RCC 7860 (cell line): ENCODE measurements at regions not wholly inside any gene's neighbourhood (a gene's known extent, or its start where the extent isn't known, plus 50 kb on each side); places are given as distances from the start of the nearest gene placed in this dataset.

Experiments used
- DNase-seq: peaks from one replicate; pipeline ENCODE4 v3.0.0-alpha.2; 2015; ENCODE audit warnings: low spot score
- FAIRE-seq: peaks from 2 replicates; lab custom pipeline; 2012; peaks lifted over from hg19 to GRCh38; lab: Jason Lieb, UNC

DNA sequence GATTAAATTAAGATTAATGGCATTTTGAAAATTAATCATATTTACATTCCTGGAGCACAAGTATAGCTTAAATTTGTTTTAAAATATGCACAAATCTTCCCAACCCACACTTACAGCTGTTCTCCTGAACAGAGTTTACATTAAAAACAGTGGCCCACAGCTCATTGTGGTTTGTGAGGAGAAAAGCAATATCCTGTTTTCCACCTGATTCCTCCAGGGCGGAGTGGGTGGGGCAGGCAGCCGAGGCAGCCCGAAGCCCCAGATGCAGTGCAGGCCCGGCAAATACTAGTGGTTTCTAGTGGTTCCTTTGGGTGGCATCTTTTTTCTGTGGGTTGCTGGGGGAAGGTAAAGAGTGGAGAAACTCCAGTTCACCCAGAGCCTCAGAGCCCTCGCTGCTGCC is 280.8 kb downstream of the ARHGAP12 start:
- FAIRE-seq: no peak
- DNase-seq: no peak

GRCh38 chr10:31646519-31646918 is 282.1 kb downstream of the ARHGAP12 start:
- FAIRE-seq (no peak), DNase-seq (no peak)

- DNase-seq (no peak), FAIRE-seq (no peak)
These were observed 282.8 kb downstream of the ARHGAP12 start for GRCh38 chr10:31645786-31646185.

DNA sequence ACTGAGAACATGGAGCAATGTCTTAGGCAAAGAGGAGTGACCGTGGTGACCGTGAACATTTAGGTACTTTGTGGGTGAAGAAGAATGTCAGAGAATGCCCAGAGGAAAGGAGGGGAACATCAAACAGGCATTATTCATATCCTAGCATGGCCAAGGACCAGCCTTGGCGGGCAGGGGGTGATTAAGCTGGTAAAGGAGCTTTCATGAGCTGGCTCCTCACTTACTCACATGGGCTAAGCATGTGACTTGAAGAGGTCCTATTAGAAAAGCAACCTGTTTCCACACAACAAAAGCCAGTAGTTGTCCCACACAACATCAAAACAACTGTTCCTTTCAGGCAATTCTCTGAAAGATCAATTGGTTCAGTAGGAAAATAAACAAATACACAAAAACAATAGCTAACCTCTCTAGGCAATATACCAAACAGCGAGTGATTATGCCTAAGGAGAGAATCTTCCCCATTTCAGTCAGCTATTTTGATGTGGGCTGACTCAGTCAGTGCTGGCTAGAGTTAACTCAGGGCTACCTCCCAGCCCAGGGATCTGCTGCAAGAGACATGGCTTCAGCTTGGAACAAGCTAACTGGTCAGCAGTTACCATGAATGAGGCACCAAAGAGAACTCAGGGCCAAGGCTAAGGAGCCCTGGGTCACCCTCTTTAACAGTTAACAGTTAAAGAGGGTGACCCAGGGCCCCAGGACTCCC is 283.5 kb downstream of the ARHGAP12 start:
- FAIRE-seq: no peak
- no peak for DNase-seq

DNA sequence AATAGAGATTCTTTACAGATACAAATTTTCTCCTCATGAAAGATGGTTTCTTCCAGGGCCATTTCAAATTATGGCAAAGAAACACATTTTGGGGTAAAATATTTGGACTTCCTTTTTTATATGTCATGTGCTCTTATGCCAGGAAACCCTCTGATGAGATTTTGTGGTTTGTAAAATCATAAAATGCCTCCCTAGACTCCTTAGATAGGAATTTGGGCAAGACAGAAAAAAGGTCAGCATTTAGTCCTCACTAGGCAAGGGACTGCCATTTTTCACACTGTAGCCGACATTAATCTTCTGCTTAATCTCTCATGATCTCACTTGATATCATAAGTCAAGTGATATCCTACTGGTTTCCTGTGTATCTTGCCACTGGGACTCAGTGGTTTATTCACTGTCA is 286.4 kb downstream of the ARHGAP12 start:
- no peak for FAIRE-seq

GRCh38 chr10:31635415-31636065 is 293.1 kb downstream of the ARHGAP12 start:
- no peak for FAIRE-seq

More for the DNA sequence above, 286.4 kb downstream of the ARHGAP12 start:
- DNase-seq: no peak

DNA sequence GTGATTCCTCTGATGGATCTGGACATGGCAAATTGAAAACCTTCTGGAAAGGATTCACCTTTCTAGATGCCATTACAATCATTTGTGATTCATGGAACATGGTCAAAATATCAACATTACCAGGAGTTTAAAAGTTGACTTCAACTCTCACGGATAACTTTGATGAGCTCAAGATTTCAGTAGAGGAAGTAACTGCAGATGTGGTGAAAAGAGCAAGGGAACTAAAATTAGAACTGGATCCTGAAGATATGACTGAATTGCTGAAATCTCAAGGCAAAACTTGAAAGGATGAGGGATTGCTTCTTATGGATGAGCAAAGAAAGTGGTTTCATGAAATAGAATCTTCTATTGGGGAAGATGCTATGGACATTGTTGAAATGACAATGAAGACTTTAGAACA is 293.6 kb downstream of the ARHGAP12 start:
- no peak for DNase-seq
- FAIRE-seq: no peak

More at GRCh38 chr10:31635415-31636065, 293.1 kb downstream of the ARHGAP12 start:
- no peak for DNase-seq

DNA sequence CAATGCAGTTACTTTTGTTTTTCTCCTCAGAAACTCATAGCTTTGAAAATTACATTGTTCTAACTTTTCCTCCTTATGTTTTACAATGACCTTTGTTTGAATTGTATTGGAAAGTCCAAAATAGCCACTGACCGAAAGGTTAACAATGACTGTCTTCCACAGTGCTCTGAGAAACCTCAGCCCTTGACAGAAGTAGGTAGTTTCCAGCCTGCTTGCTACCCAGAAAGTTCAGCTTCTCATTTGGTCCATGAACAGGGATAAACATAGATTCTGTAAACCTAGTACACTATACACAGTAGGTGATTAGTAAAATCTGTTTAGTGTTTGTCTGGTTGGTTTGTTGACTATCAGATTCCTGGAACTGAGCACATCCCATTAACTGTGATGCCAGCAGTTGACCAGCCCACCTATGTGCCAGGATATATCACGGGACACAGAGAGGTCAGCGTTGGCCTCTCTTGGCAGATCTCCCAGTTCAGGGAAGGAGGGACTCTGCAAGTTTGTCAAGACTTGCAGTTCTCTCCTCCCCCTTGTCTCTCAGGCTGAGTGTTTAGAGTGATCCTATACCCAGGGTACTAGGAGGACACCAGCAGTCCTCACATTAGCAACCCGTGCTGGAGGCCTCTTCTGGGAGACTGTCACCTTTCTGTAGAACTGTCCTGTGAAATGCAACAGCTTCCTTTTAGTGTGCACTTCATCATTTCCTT is 297.6 kb downstream of the ARHGAP12 start:
- FAIRE-seq: no peak
- no peak for DNase-seq

DNA sequence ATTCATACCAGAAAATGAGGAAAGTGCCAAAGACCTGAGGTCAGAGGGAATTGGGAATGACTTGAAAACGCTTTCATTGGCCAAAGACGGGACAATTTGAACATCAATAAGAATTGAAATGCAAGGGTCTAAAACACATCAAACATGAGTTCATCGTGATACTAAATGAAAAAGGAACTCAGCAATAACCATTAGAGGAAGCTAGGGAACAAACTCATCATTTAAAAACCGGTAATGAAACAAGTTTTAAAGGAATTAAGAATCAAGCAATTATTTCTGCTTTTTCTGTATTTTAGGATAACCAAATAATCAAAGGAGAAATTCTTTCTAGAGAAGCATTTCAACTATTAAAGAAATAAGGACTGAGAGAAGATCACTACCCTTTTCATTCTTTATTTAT is 303.1 kb downstream of the ARHGAP12 start:
- FAIRE-seq: no peak
- DNase-seq: no peak

DNA sequence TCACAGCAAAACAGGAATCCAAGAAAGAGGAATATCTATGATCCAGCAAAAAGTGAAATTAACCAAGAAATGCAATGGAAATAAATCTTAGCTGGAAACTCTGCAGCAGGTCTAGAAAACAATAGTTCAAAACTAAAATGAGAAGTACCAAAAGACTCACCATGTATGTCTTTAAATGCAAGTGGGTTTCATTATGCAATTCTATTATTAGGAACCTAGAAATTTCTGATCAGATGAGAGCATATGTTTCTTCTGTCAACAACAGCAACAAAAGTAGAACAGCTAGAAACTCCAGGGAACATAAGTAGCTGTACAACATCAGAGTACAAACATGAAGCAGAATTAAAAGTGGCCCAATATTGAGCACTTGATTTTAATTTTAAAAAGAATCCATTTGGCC is 304.0 kb downstream of the ARHGAP12 start:
- no peak for FAIRE-seq
- no peak for DNase-seq

DNA sequence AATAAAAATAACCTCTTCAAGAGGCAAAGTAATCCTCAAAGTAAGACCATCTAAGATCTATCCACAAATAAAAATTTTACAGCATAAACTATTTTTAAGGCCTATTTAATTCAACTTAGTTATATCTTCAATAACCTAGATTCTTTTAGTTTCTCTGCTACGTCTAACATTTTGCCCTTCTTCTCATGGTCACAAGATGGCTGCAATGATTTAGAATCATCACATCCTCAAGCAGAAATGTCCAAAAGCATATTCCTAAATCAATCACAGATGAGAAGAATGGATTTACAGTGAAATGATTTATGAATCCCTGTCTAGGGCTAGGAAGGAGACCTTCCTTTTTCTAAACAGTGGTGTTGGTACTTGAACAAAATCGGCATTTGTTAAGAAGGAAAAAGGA is 304.7 kb downstream of the ARHGAP12 start:
- DNase-seq: no peak
- no peak for FAIRE-seq

GRCh38 chr10:31623466-31623865 is 304.4 kb downstream of the ZEB1 start:
- DNase-seq (no peak), FAIRE-seq (no peak)

DNA sequence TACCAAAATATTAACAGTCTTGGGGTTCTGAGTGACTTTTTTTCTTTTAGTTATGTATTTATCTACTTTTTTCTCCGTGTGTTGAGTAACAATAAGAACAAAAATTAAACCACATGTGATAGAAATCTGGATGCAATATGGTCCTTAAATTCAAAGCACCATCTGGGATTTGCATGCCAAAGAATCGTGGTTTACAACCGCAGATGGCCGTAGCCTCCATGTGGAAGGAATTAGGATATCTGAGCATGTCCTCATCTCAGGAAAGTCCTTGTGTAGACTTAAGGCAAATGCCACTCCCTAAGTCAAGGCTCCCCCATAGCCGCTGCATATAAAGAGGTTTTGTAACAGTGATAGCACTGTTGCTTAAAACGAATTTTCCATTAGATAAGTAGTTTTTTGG is 304.0 kb downstream of the ZEB1 start:
- DNase-seq: no peak

DNA sequence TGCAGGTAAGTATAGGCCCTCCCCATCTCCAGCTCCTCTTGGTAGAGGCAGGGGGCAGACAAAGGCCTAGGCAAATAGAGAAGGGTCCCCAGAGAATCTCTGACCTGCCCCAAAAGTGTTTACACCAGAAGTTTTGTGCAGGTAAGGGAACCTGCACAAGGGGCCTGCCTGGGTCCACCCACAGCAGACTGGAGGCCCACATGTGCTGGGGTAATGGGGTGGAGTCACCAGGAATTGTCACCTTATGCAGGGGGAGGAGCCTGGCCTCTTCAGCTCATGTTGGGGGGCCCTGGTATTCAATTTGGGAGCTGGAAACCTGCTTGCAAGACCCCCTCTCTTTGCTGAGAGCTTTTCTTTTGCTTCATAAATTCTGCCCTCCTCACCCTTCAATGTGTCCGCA is 302.7 kb downstream of the ZEB1 start:
- no peak for DNase-seq
- no peak for FAIRE-seq

More for the DNA sequence above, 304.0 kb downstream of the ZEB1 start:
- no peak for FAIRE-seq

DNA sequence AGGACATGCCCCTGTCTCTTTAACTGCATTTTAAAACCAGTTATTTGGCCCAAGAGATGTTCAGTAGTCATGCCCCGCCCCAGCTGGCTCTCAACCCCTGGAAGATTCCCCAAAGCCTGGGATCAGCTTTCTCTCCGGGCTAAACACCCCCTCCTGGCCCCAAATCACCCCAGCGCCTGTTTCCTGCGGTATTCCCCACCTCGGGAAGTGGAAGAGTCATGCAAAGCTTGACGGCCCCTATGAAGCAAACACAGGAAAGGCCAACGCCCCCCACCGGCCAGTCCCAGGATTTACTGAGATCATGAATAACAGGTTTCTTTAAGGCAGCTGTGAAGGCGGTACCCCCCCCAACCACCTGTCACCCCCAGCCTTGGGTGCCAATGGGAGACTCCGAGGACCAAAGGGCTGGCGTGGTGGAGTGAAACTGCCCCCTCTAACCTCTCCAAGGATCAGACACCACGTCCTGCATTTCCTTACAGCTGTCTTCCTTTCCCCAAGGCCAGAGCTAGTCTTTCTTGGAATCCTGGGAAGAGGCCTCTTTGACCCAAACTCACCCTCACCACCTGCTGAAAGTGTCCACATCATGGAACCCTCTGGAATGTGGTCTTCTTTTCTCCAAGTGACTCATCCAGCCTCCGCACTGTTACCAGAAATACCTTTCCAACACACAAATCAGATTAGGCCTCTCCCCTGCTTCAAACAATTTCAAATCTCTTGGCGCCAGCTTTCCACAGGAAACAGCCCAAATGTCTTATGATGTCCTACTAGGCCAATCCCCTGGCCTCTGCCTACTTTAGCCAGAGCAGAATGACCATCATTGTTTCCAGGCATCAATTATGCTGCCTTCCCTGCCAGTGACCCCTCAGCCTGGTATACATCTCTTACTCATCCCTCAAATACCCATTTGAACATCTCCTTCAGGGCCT is 301.5 kb downstream of the ZEB1 start:
- no peak for DNase-seq
- no peak for FAIRE-seq

DNA sequence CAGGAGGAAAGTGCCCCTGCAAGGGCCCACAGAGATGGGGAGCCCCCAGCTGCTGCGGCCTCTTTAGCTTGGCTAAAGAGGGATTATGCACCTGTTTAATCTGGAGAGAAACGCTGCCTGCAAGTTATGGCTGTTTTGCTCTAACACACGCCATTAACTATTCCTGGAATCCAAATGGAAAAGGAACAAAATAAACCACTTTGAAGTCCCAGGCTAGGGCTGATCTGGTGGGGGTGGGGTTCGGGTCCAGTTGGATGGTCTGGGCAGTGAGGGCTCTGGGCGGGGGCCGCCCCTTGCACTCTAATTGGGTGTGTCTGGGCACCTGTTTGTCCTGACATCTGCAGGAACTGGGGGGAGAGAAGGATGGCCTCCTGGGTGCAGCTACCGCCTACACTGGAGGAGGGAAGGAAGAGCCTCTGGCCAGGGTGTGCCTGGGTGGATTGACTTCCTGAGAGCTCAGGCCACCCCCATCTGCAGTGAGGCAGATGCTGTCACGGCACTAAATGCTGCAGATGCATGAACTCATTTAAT is 300.6 kb downstream of the ZEB1 start:
- DNase-seq: no peak

DNA sequence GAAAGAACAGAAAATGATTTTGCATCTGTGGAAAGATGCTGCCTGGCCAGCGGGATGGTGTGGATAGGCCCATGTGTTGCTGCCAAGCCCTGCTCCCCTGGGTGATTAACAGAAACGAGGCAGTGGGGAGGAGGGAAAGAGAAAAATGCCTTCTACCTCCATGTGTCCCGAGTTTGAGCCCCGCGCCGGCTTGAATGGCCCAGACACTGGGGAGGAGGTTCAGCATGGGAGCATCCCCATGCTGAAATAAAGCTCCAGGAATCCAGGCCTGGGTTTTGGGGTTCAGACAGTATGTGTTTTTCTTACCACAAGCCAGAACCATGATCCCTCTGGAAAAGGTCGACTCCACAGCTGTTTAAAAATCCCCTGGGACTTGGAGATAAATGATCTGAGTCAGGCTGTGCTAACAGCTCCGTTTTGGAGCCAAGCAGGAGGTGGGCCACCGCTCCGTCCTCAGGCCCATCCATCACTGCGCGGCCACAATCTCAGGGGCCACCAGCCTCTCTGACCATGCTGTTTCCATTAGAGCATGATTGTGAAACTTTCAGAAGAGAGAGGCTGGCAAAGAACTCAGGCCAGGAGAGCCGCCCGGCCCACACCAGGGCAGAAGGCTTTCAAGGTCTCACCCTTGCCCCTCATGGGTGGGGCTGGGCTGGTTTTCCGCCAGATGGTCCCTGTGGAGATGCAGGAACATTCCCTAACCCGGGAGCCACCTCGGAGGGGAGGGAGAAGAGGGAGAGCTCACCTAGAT is 299.7 kb downstream of the ZEB1 start:
- no peak for DNase-seq
- FAIRE-seq: no peak

More for the DNA sequence above, 300.6 kb downstream of the ZEB1 start:
- no peak for FAIRE-seq

DNA sequence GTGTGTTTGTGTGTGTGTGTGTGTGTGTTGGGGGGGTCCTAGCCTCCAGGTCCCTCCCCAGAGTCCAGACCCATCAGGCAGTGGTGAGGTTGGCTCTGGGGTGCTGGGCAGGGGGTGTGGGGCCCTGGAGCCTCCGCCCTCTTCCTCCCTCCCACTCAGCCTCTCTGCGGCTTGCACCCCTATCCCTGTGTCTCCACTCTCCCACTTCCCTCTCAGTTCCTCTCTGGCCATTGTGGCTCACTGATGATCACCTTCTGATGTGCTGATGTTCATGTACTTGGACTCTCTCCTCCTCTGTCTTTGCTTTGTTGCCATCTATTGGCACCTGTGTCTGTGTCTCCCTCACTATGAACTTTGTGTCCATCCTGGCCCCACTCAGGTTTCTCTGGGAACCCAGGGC is 298.7 kb downstream of the ZEB1 start:
- DNase-seq (no peak), FAIRE-seq (no peak)

- no peak for FAIRE-seq
- DNase-seq: no peak
These were observed 298.1 kb downstream of the ZEB1 start for GRCh38 chr10:31617133-31617532.

- FAIRE-seq (no peak), DNase-seq (no peak)
These were observed 296.1 kb downstream of the ZEB1 start for GRCh38 chr10:31615129-31615528.
